CD4-positive, alpha-beta T cell (primary cell): ENCODE measurements at regions not wholly inside any gene's neighbourhood (a gene's known extent, or its start where the extent isn't known, plus 50 kb on each side); places are given as distances from the start of the nearest gene placed in this dataset.

Experiments
- ATAC-seq: fragments of 200-7000 bp; cut with Tn5 transposase; one replicate; pipeline ENCODE4 v1.10.0; 2022; ENCODE audit warnings: mild to moderate bottlenecking; ENCODE audit not compliant: poor library complexity
- CTCF ChIA-PET: fragments of 350-600 bp; sonication (Branson Sonifier 250); formaldehyde crosslinking; loops from one replicate; lab custom pipeline; 2021; ENCODE audit warnings: antibody characterized with exemption, inconsistent platforms; lab: Charles Lee
- POLR2A ChIA-PET: fragments of 350-600 bp; sonication (Branson Sonifier 250); formaldehyde crosslinking; loops from one replicate; lab custom pipeline; 2021; ENCODE audit warnings: antibody characterized with exemption, inconsistent platforms; lab: Charles Lee
- DNase-seq, 14 experiments: peaks; one replicate each; pipeline ENCODE4 v3.0.0-alpha.2; 2013 to 2020; ENCODE audit warnings: mixed read lengths in 2 of 14
- H3K27ac ChIP-seq, 2 donors: one replicate each; pipeline versions ENCODE4 v1.5.1 to v1.7.0; 2013; ENCODE audit warnings: low read length in 2 of 2, low read depth in 1 of 2, mild to moderate bottlenecking in 1 of 2
- H3K27me3 ChIP-seq, 2 experiments: 1 replicate in 1 of 2; 2 replicates in 1 of 2; pipeline versions ENCODE4 v1.6.1 to v1.7.0; 2013; ENCODE audit warnings: low read length in 2 of 2, control low read depth in 1 of 2, mild to moderate bottlenecking in 1 of 2, moderate library complexity in 1 of 2; ENCODE audit not compliant: insufficient read depth in 2 of 2, control insufficient read depth in 1 of 2
- H3K36me3 ChIP-seq: one replicate; pipeline ENCODE4 v1.6.1; 2013; ENCODE audit warnings: low read length, control low read depth; ENCODE audit not compliant: insufficient read depth
- H3K4me1 ChIP-seq: one replicate; pipeline ENCODE4 v1.6.1; 2013; ENCODE audit warnings: low read length, control low read depth; ENCODE audit not compliant: insufficient read depth
- H3K4me3 ChIP-seq: one replicate; pipeline ENCODE4 v1.5.1; 2013; ENCODE audit warnings: mild to moderate bottlenecking, low read length, moderate library complexity
- H3K9me3 ChIP-seq, 2 experiments: 1 replicate in 1 of 2; 2 replicates in 1 of 2; pipeline versions ENCODE4 v1.6.1 to v1.7.0; 2013; ENCODE audit warnings: low read length in 2 of 2, mild to moderate bottlenecking in 2 of 2, control low read depth in 1 of 2, moderate library complexity in 1 of 2; ENCODE audit not compliant: control insufficient read depth in 1 of 2, insufficient read depth in 1 of 2
- H3K27ac Mint-ChIP-seq: one replicate; pipeline ENCODE4 v1.8.0; 2020; ENCODE audit warnings: mixed read lengths
- H3K27me3 Mint-ChIP-seq: one replicate; pipeline ENCODE4 v1.8.0; 2021; ENCODE audit warnings: mixed read lengths
- H3K36me3 Mint-ChIP-seq: one replicate; pipeline ENCODE4 v1.8.0; 2021; ENCODE audit warnings: low read depth, mixed read lengths
- H3K4me1 Mint-ChIP-seq: one replicate; pipeline ENCODE4 v1.8.0; 2021; ENCODE audit warnings: low read depth, mixed read lengths
- H3K4me3 Mint-ChIP-seq: one replicate; pipeline ENCODE4 v1.8.0; 2020; ENCODE audit warnings: mild to moderate bottlenecking, mixed read lengths
- H3K9me3 Mint-ChIP-seq: one replicate; pipeline ENCODE4 v1.8.0; 2020; ENCODE audit warnings: mixed read lengths
- CTCF ChIP-seq: fragments of 200-600 bp; IDR thresholded peaks from one replicate; pipeline ENCODE4 v1.8.0; 2022; ENCODE audit warnings: antibody characterized with exemption, mild to moderate bottlenecking
- intact Hi-C, 2 experiments: fragments of 100-400 bp; cut with DNase I in 1 of 2; cut with micrococcal nuclease in 1 of 2; formaldehyde crosslinking; loops; one replicate each; pipeline versions ENCODE4 v1.15.1 to v1.9.0; 2023 to 2025; cut with DNase I, micrococcal nuclease

- Mint-ChIP-seq H3K4me3 (no peak overlapping the region), H3K4me1 (no peaks in the 10 kb centered on the region), H3K36me3 (no peaks in the 10 kb centered on the region), H3K27me3 (no peaks in the 10 kb centered on the region), H3K9me3 (no peaks in the 10 kb centered on the region), H3K27ac (no peak overlapping the region)
- DNase-seq (no peak), ATAC-seq (no peak)
- POLR2A ChIA-PET: no interaction called here
- peaks cover 0 to 16% of the 10 kb centered on the region in 2 experiments for H3K9me3 ChIP-seq
- CTCF ChIA-PET: no interaction called here
- no peak for TF ChIP-seq CTCF
- no peak overlapping the region for H3K27ac ChIP-seq
- intact Hi-C loops: no loop called here
- H3K4me3 ChIP-seq: no peak overlapping the region
- no peaks in the 10 kb centered on the region for H3K27me3 ChIP-seq
- no peaks in the 10 kb centered on the region for H3K4me1 ChIP-seq
- no peaks in the 10 kb centered on the region for H3K36me3 ChIP-seq
These were observed 1178.2 kb downstream of the BRD1 start for GRCh38 chr22:48649466-48649865.

GRCh38 chr22:48649031-48649430 lies 1178.6 kb downstream of the BRD1 start:
- Histone ChIP-seq H3K36me3 (no peaks in the 10 kb centered on the region), H3K4me3 (no peak overlapping the region), H3K27ac (no peak overlapping the region), H3K9me3 (peaks cover 0 to 14% of the 10 kb centered on the region in 2 experiments), H3K4me1 (no peaks in the 10 kb centered on the region), H3K27me3 (no peaks in the 10 kb centered on the region)
- Mint-ChIP-seq H3K36me3 (no peaks in the 10 kb centered on the region), H3K4me3 (no peak overlapping the region), H3K27ac (no peak overlapping the region), H3K9me3 (no peaks in the 10 kb centered on the region), H3K4me1 (no peaks in the 10 kb centered on the region), H3K27me3 (no peaks in the 10 kb centered on the region)
- ChIA-PET POLR2A (no interaction called here), CTCF (no interaction called here)
- no peak for DNase-seq
- TF ChIP-seq CTCF: no peak
- no peak for ATAC-seq
- intact Hi-C loops: no loop called here

- Mint-ChIP-seq H3K27me3 (no peaks in the 10 kb centered on the region), H3K4me1 (no peaks in the 10 kb centered on the region), H3K27ac (no peak overlapping the region), H3K9me3 (no peaks in the 10 kb centered on the region), H3K4me3 (no peak overlapping the region), H3K36me3 (no peaks in the 10 kb centered on the region)
- Histone ChIP-seq H3K9me3 (peaks cover 0 to 10% of the 10 kb centered on the region in 2 experiments), H3K27me3 (no peaks in the 10 kb centered on the region), H3K4me3 (no peak overlapping the region), H3K36me3 (no peaks in the 10 kb centered on the region), H3K4me1 (no peaks in the 10 kb centered on the region), H3K27ac (no peak overlapping the region)
- ATAC-seq (no peak), DNase-seq (no peak)
- no peak for TF ChIP-seq CTCF
- intact Hi-C loops: no loop called here
- ChIA-PET CTCF (no interaction called here), POLR2A (no interaction called here)
These were observed 1179.8 kb downstream of the BRD1 start for GRCh38 chr22:48647606-48648515.
